Hepatocyte (in vitro differentiated cells): ENCODE measurements at regions not wholly inside any gene's neighbourhood (a gene's known extent, or its start where the extent isn't known, plus 50 kb on each side); places are given as distances from the start of the nearest gene placed in this dataset.
"Not testable (repeated sequence)": the region's sequence is repeated elsewhere in the genome, so short reads cannot be mapped to it uniquely, and the experiment has no call there.

Experiments
- DNase-seq: peaks from one replicate; pipeline ENCODE4 v3.0.0-alpha.2; 2016; ENCODE audit warnings: low spot score
- H2AFZ ChIP-seq: fragments of 200-600 bp; sonication (generic); 2 replicates; pipeline ENCODE4 v1.6.0; 2016; ENCODE audit warnings: antibody characterized with exemption, mild to moderate bottlenecking
- H3K27ac ChIP-seq: fragments of 200-600 bp; sonication (generic); 2 replicates; pipeline ENCODE4 v1.5.1; 2016; ENCODE audit warnings: mild to moderate bottlenecking
- H3K27me3 ChIP-seq: fragments of 200-600 bp; sonication (generic); 2 replicates; pipeline ENCODE4 v1.6.1; 2016
- H3K36me3 ChIP-seq: fragments of 200-600 bp; sonication (generic); replicated peaks from 2 replicates; pipeline ENCODE4 v1.5.1; 2016; ENCODE audit warnings: low read depth; ENCODE audit not compliant: insufficient read depth
- H3K4me1 ChIP-seq: fragments of 200-600 bp; sonication (generic); 2 replicates; pipeline ENCODE4 v1.5.1; 2016; ENCODE audit warnings: mild to moderate bottlenecking, moderate library complexity; ENCODE audit not compliant: insufficient read depth
- H3K4me2 ChIP-seq: fragments of 200-600 bp; sonication (generic); 2 replicates; pipeline ENCODE4 v1.6.0; 2016
- H3K4me3 ChIP-seq: fragments of 200-600 bp; sonication (generic); 2 replicates; pipeline ENCODE4 v1.5.1; 2016; ENCODE audit warnings: mild to moderate bottlenecking
- H3K79me2 ChIP-seq: fragments of 200-600 bp; sonication (generic); 2 replicates; pipeline ENCODE4 v1.6.0; 2017; ENCODE audit warnings: mild to moderate bottlenecking
- H3K9me2 ChIP-seq: fragments of 200-600 bp; sonication (generic); replicated peaks from 2 replicates; pipeline ENCODE4 v1.6.0; 2017; ENCODE audit warnings: mild to moderate bottlenecking; ENCODE audit not compliant: insufficient read depth
- H3K9me3 ChIP-seq: fragments of 200-600 bp; sonication (generic); 2 replicates; pipeline ENCODE4 v1.5.1; 2016; ENCODE audit warnings: low read depth, mild to moderate bottlenecking
- H4K20me1 ChIP-seq: fragments of 200-600 bp; sonication (generic); 2 replicates; pipeline ENCODE4 v1.6.0; 2016; ENCODE audit warnings: mild to moderate bottlenecking; ENCODE audit not compliant: insufficient read depth, poor library complexity, severe bottlenecking
- EZH2 ChIP-seq: fragments of 200-600 bp; sonication (generic); IDR thresholded peaks from 2 replicates; pipeline ENCODE4 v1.6.1; 2016; ENCODE audit warnings: antibody characterized with exemption, mild to moderate bottlenecking, borderline replicate concordance
- EZH2phosphoT487 ChIP-seq: fragments of 200-600 bp; sonication (generic); IDR thresholded peaks from one replicate; pipeline ENCODE4 v1.6.1; 2018; ENCODE audit warnings: antibody characterized with exemption, mild to moderate bottlenecking, low read depth, moderate library complexity; ENCODE audit not compliant: unreplicated experiment, severe bottlenecking
- WGBS: methylation state at CpG from one replicate; pipeline ENCODE4 v1.1.6; 2016; ENCODE audit warnings: low lambda C conversion rate; ENCODE audit errors: missing lambda C conversion rate; 5-methylcytosine and 5-hydroxymethylcytosine counted together
- TF ChIP-seq, protein P1 (sequence below): fragments of 200-600 bp; sonication (generic); IDR thresholded peaks from 2 replicates; pipeline ENCODE4 v1.5.1; 2016; ENCODE audit warnings: antibody characterized with exemption, mild to moderate bottlenecking; ENCODE audit not compliant: poor library complexity

GRCh38 chr2:150209746-150210145 lies 277.7 kb downstream of the RND3 start:
- TF ChIP-seq EZH2phosphoT487: no peak
- TF ChIP-seq, protein P1, sequence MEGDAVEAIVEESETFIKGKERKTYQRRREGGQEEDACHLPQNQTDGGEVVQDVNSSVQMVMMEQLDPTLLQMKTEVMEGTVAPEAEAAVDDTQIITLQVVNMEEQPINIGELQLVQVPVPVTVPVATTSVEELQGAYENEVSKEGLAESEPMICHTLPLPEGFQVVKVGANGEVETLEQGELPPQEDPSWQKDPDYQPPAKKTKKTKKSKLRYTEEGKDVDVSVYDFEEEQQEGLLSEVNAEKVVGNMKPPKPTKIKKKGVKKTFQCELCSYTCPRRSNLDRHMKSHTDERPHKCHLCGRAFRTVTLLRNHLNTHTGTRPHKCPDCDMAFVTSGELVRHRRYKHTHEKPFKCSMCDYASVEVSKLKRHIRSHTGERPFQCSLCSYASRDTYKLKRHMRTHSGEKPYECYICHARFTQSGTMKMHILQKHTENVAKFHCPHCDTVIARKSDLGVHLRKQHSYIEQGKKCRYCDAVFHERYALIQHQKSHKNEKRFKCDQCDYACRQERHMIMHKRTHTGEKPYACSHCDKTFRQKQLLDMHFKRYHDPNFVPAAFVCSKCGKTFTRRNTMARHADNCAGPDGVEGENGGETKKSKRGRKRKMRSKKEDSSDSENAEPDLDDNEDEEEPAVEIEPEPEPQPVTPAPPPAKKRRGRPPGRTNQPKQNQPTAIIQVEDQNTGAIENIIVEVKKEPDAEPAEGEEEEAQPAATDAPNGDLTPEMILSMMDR: no peak
- no peak for TF ChIP-seq EZH2
- Histone ChIP-seq H2AFZ (no peak overlapping the region), H3K4me1 (peaks cover 23% of the 10 kb centered on the region), H4K20me1 (no peaks in the 10 kb centered on the region), H3K79me2 (no peaks in the 10 kb centered on the region), H3K36me3 (no peaks in the 10 kb centered on the region), H3K27ac (no peak overlapping the region), H3K4me3 (no peak overlapping the region), H3K4me2 (no peak overlapping the region), H3K9me2 (no peaks in the 10 kb centered on the region), H3K27me3 (no peaks in the 10 kb centered on the region), H3K9me3 (no peaks in the 10 kb centered on the region)
- WGBS: 85% methylated on average over 2 of the region's 2 CpGs
- DNase-seq: no peak

GRCh38 chr2:150208689-150209088 lies 278.8 kb downstream of the RND3 start:
- 92% methylated on average over 4 of the region's 4 CpGs for WGBS
- no peak overlapping the region for H3K4me2 ChIP-seq

GRCh38 chr2:150207979-150208378 lies 279.5 kb downstream of the RND3 start:
- Histone ChIP-seq H3K27ac (no peak overlapping the region), H4K20me1 (no peaks in the 10 kb centered on the region), H3K79me2 (no peaks in the 10 kb centered on the region), H3K9me3 (no peaks in the 10 kb centered on the region), H3K4me3 (no peak overlapping the region), H3K4me1 (peaks cover 18% of the 10 kb centered on the region), H2AFZ (no peak overlapping the region), H3K9me2 (no peaks in the 10 kb centered on the region), H3K27me3 (no peaks in the 10 kb centered on the region), H3K4me2 (no peak overlapping the region), H3K36me3 (no peaks in the 10 kb centered on the region)
- DNase-seq: no peak
- 81% methylated on average over 3 of the region's 3 CpGs for WGBS
- TF ChIP-seq, protein P1: no peak
- TF ChIP-seq EZH2phosphoT487 (no peak), EZH2 (no peak)

More at GRCh38 chr2:150208689-150209088, 278.8 kb downstream of the RND3 start:
- H3K27me3 ChIP-seq: no peaks in the 10 kb centered on the region
- TF ChIP-seq EZH2phosphoT487 (no peak), EZH2 (no peak)
- TF ChIP-seq, protein P1: no peak
- H4K20me1 ChIP-seq: no peaks in the 10 kb centered on the region
- H3K9me3 ChIP-seq: no peaks in the 10 kb centered on the region
- H2AFZ ChIP-seq: no peak overlapping the region
- no peaks in the 10 kb centered on the region for H3K9me2 ChIP-seq
- H3K4me3 ChIP-seq: no peak overlapping the region
- DNase-seq: no peak
- no peak overlapping the region for H3K27ac ChIP-seq
- no peaks in the 10 kb centered on the region for H3K36me3 ChIP-seq
- peaks cover 19% of the 10 kb centered on the region for H3K4me1 ChIP-seq
- H3K79me2 ChIP-seq: no peaks in the 10 kb centered on the region

DNA sequence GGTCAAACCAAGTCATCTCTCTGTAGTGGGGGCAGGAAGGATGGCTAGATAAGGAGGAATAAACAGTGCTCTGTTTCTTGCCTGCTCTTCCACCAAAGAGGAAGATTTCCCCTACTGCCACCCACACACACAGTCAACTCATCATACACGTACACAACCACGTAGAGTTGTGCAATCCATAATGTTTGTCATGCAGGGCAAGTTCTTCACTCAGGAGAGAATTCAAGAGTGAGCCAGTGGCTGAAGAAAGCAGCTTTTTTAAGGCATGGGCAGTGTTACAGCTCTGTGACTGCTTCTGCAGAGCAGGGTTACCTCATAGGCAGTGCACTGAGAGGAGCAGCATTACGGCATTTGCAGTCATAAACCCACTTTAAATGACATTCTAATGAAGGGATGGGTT lies 283.0 kb downstream of the RND3 start:
- DNase-seq: peak; percentile 55
- H3K4me2 ChIP-seq: no peak overlapping the region
- no peak overlapping the region for H3K4me3 ChIP-seq
- H4K20me1 ChIP-seq: no peaks in the 10 kb centered on the region
- no peaks in the 10 kb centered on the region for H3K36me3 ChIP-seq
- H3K9me3 ChIP-seq: no peaks in the 10 kb centered on the region
- peaks cover 6% of the 10 kb centered on the region for H3K4me1 ChIP-seq
- TF ChIP-seq, protein P1: no peak
- TF ChIP-seq EZH2 (no peak), EZH2phosphoT487 (no peak)
- no peaks in the 10 kb centered on the region for H3K27me3 ChIP-seq
- no peaks in the 10 kb centered on the region for H3K79me2 ChIP-seq
- H3K27ac ChIP-seq: peak overlapping the region; percentile 57
- WGBS: 44% methylated on average over 3 of the region's 3 CpGs
- no peak overlapping the region for H2AFZ ChIP-seq
- no peaks in the 10 kb centered on the region for H3K9me2 ChIP-seq

DNA sequence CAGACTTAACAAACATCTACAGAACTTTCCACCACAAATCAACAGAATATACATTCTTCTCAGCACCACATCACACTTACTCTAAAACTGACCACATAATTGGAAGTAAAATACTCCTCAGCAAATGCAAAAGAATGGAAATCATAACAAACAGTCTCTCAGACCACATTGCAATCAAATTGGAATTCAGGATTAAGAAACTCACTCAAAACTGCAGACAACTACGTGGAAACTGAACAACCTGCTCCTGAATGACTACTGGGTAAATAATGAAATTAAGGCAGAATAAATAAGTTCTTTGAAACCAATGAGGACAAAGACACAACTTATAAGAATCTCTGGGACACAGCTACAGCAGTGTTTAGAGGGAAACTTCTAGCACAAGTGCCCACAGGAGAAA lies 292.7 kb downstream of the RND3 start:
- not testable (repeated sequence) for H3K4me3 ChIP-seq, H3K4me2 ChIP-seq, H3K27me3 ChIP-seq, H3K9me3 ChIP-seq, H2AFZ ChIP-seq, H3K36me3 ChIP-seq, H3K79me2 ChIP-seq, DNase-seq, H3K27ac ChIP-seq, H3K9me2 ChIP-seq, H4K20me1 ChIP-seq, H3K4me1 ChIP-seq
- 72% methylated on average over 1 of the region's 1 CpG for WGBS
